Activated CD8-positive, alpha-beta T cell treated with anti-CD3 and anti-CD28 coated beads, Interleukin-2, amount 10 ng/mL, durations not matched to agents 7 days and 5 days (primary cell): ENCODE measurements at regions not wholly inside any gene's neighbourhood (a gene's known extent, or its start where the extent isn't known, plus 50 kb on each side); places are given as distances from the start of the nearest gene placed in this dataset.

Experiments used
- ATAC-seq: fragments of 150-1000 bp; cut with Tn5 transposase; one replicate; pipeline ENCODE4 v1.10.0; 2021; ENCODE audit warnings: moderate library complexity
- CTCF ChIA-PET: fragments of 350-600 bp; sonication (Branson Sonifier 250); formaldehyde crosslinking; loops from one replicate; lab custom pipeline; 2021; ENCODE audit warnings: antibody characterized with exemption; lab: Charles Lee
- POLR2A ChIA-PET: fragments of 350-600 bp; sonication (Branson Sonifier 250); formaldehyde crosslinking; loops from one replicate; lab custom pipeline; 2021; ENCODE audit warnings: antibody characterized with exemption; lab: Charles Lee
- DNase-seq: peaks from one replicate; pipeline ENCODE4 v3.0.0-alpha.2; 2020
- H3K27ac Mint-ChIP-seq: one replicate; pipeline ENCODE4 v1.8.0; 2021; ENCODE audit warnings: mild to moderate bottlenecking, mixed read lengths
- H3K27me3 Mint-ChIP-seq: one replicate; pipeline ENCODE4 v1.8.0; 2021; ENCODE audit warnings: low read depth, mixed read lengths
- H3K36me3 Mint-ChIP-seq: one replicate; pipeline ENCODE4 v1.8.0; 2021; ENCODE audit warnings: low read depth, mixed read lengths
- H3K4me1 Mint-ChIP-seq: one replicate; pipeline ENCODE4 v1.8.0; 2021; ENCODE audit warnings: low read depth, mixed read lengths
- H3K4me3 Mint-ChIP-seq: one replicate; pipeline ENCODE4 v1.8.0; 2021; ENCODE audit warnings: mild to moderate bottlenecking, mixed read lengths
- H3K9me3 Mint-ChIP-seq: one replicate; pipeline ENCODE4 v1.8.0; 2022; ENCODE audit warnings: mixed read lengths; ENCODE audit not compliant: insufficient read depth

DNA sequence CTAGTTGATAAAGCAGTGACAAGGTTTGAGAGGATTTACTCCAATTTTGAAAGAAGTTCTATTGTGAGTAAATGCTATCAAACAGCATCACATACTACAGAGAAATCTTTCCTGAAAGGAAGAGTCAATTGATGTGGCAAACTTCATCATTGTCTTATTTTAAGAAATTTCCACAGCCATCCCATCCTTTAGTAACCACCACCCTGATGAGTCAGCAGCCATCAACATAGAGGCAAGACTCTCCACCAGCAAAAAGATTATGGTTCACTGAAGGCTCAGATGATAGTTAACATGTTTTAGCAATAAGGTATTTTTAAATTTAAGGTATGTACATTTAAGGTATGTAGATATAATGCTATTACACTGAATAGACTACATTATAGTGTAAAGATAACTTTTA is 122.1 kb upstream of the ARHGAP5 start:
- ChIA-PET CTCF (no interaction called here), POLR2A (no interaction called here)
- DNase-seq (no peak), ATAC-seq (no peak)
- no peaks in the 10 kb centered on the region for H3K4me1 Mint-ChIP-seq
- H3K36me3 Mint-ChIP-seq = no peaks in the 10 kb centered on the region
- no peak overlapping the region for H3K27ac Mint-ChIP-seq
- H3K27me3 Mint-ChIP-seq = peaks cover 8% of the 10 kb centered on the region
- no peaks in the 10 kb centered on the region for H3K9me3 Mint-ChIP-seq
- no peak overlapping the region for H3K4me3 Mint-ChIP-seq

DNA sequence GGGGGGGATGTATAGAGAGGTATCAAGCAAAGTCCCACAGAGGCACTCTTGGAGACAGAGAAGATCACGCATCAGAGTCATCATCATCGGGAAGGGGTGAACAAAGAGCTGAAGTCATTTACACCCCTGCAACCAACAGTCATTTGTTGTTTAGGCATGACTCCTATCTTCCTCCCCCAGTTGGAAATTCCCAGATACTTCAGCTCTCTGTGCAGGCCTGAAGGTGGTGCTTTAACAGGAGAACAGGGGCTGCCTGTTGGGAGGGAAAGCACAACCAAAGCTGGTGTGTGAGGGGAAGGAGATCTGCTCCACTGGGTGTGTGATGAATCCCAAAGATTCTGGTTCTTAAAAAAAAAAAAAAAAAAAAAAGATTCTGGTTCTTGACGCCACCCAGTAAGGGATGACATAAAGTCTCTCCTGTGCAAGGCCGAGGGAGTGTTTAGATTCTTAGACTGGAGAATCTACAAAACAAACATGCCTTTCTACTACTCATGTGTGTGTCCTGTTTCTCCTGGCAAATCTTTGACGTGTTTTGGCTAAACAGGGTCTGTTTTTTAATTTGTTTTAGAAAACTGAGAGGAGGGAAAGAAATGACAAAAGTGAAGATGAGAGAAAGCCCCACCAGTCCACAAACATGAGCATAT is 121.0 kb upstream of the ARHGAP5 start:
- POLR2A ChIA-PET = no interaction called here
- ATAC-seq (no peak), DNase-seq (no peak)
- CTCF ChIA-PET = no interaction called here
- Mint-ChIP-seq H3K9me3 (no peaks in the 10 kb centered on the region), H3K4me1 (no peaks in the 10 kb centered on the region), H3K4me3 (no peak overlapping the region), H3K27me3 (peaks cover 8% of the 10 kb centered on the region), H3K27ac (no peak overlapping the region), H3K36me3 (no peaks in the 10 kb centered on the region)

- no peaks in the 10 kb centered on the region for H3K4me1 Mint-ChIP-seq
- no peaks in the 10 kb centered on the region for H3K9me3 Mint-ChIP-seq
- H3K4me3 Mint-ChIP-seq = no peak overlapping the region
- ATAC-seq (no peak), DNase-seq (no peak)
- H3K27ac Mint-ChIP-seq = no peak overlapping the region
- no peaks in the 10 kb centered on the region for H3K36me3 Mint-ChIP-seq
- ChIA-PET POLR2A (no interaction called here), CTCF (no interaction called here)
- peaks cover 8% of the 10 kb centered on the region for H3K27me3 Mint-ChIP-seq
These were observed 119.5 kb upstream of the ARHGAP5 start for GRCh38 chr14:31957565-31957964.

GRCh38 chr14:31960039-31960438 is 117.1 kb upstream of the ARHGAP5 start:
- no peaks in the 10 kb centered on the region for H3K4me1 Mint-ChIP-seq
- POLR2A ChIA-PET = no interaction called here
- ATAC-seq (no peak), DNase-seq (no peak)
- H3K9me3 Mint-ChIP-seq = no peaks in the 10 kb centered on the region
- H3K27me3 Mint-ChIP-seq = peaks cover 8% of the 10 kb centered on the region
- no peaks in the 10 kb centered on the region for H3K36me3 Mint-ChIP-seq
- no peak overlapping the region for H3K27ac Mint-ChIP-seq
- no peak overlapping the region for H3K4me3 Mint-ChIP-seq
- CTCF ChIA-PET = no interaction called here

DNA sequence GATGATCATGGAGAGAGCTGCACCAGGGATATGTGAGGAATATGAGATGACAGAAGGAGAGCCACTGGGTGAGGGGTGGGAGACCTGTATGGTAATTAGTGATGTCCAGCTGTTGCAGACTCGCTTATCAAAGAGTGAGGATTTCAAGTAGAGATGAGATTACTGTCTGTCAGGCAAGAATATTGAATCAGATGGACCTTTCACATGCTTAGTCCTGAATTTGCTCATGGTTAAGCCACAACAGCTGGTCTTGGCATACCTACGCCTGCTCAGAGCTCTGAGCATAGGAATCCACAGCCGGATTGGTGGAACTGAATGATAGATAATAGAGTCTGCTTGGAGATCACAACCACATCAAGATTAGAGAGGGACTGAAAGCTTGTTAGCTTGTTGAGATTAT is 115.2 kb upstream of the ARHGAP5 start:
- DNase-seq = no peak
- Mint-ChIP-seq H3K36me3 (no peaks in the 10 kb centered on the region), H3K27ac (no peak overlapping the region), H3K27me3 (no peaks in the 10 kb centered on the region), H3K9me3 (no peaks in the 10 kb centered on the region), H3K4me1 (no peaks in the 10 kb centered on the region), H3K4me3 (no peak overlapping the region)
- CTCF ChIA-PET = interaction anchor here (1.0 kb wide), 1 partner anchor 36 kb away, joined by 3 read pairs; no protein-coding TSS in a partner anchor
- POLR2A ChIA-PET = no interaction called here
- no peak for ATAC-seq

GRCh38 chr14:31962920-31963319 is 114.2 kb upstream of the ARHGAP5 start:
- CTCF ChIA-PET = no interaction called here

GRCh38 chr14:31963587-31963986 is 113.5 kb upstream of the ARHGAP5 start:
- no peaks in the 10 kb centered on the region for H3K9me3 Mint-ChIP-seq

More at GRCh38 chr14:31962920-31963319, 114.2 kb upstream of the ARHGAP5 start:
- DNase-seq (no peak), ATAC-seq (no peak)
- Mint-ChIP-seq H3K27ac (no peak overlapping the region), H3K4me1 (no peaks in the 10 kb centered on the region), H3K36me3 (no peaks in the 10 kb centered on the region), H3K4me3 (no peak overlapping the region), H3K27me3 (no peaks in the 10 kb centered on the region), H3K9me3 (no peaks in the 10 kb centered on the region)
- POLR2A ChIA-PET = no interaction called here

DNA sequence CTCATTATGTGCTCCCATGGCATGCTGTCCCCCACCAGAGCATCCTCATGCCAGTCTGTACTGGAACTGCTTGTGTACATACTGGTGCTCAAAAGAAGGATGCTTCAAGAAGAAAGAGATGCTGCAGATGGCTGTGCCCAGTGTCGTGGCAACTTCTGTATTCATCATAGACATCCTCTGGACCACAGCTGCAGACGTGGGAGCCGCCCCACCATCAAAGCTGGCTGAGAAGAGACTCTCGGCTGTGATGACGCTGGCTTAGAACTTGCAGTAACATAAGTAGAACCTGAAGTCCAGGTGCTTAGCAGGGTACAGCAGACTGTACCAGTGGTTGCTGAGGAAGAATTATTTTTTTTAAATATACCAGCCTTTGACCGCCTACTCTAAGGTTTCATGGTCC is 112.6 kb upstream of the ARHGAP5 start:
- Mint-ChIP-seq H3K27ac (no peak overlapping the region), H3K27me3 (no peaks in the 10 kb centered on the region), H3K4me3 (no peak overlapping the region), H3K4me1 (no peaks in the 10 kb centered on the region), H3K36me3 (no peaks in the 10 kb centered on the region), H3K9me3 (no peaks in the 10 kb centered on the region)
- DNase-seq (no peak), ATAC-seq (no peak)
- CTCF ChIA-PET = interaction anchor here (1.2 kb wide), 1 partner anchor 38 kb away, joined by 3 read pairs; no protein-coding TSS in a partner anchor
- POLR2A ChIA-PET = no interaction called here

More at GRCh38 chr14:31963587-31963986, 113.5 kb upstream of the ARHGAP5 start:
- H3K27me3 Mint-ChIP-seq = no peaks in the 10 kb centered on the region
- H3K4me3 Mint-ChIP-seq = no peak overlapping the region
- H3K36me3 Mint-ChIP-seq = no peaks in the 10 kb centered on the region
- ChIA-PET CTCF (interaction anchor here (1.2 kb wide), 1 partner anchor 37 kb away, joined by 3 read pairs; no protein-coding TSS in a partner anchor), POLR2A (no interaction called here)
- DNase-seq (no peak), ATAC-seq (no peak)
- H3K4me1 Mint-ChIP-seq = no peaks in the 10 kb centered on the region
- H3K27ac Mint-ChIP-seq = no peak overlapping the region

GRCh38 chr14:31965071-31965734 is 111.9 kb upstream of the ARHGAP5 start:
- CTCF ChIA-PET = no interaction called here
- DNase-seq = no peak
- POLR2A ChIA-PET = no interaction called here
- no peak overlapping the region for H3K27ac Mint-ChIP-seq
- H3K27me3 Mint-ChIP-seq = no peaks in the 10 kb centered on the region
- H3K36me3 Mint-ChIP-seq = no peaks in the 10 kb centered on the region
- H3K4me3 Mint-ChIP-seq = no peak overlapping the region
- no peaks in the 10 kb centered on the region for H3K4me1 Mint-ChIP-seq
- H3K9me3 Mint-ChIP-seq = no peaks in the 10 kb centered on the region
- ATAC-seq = no peak

DNA sequence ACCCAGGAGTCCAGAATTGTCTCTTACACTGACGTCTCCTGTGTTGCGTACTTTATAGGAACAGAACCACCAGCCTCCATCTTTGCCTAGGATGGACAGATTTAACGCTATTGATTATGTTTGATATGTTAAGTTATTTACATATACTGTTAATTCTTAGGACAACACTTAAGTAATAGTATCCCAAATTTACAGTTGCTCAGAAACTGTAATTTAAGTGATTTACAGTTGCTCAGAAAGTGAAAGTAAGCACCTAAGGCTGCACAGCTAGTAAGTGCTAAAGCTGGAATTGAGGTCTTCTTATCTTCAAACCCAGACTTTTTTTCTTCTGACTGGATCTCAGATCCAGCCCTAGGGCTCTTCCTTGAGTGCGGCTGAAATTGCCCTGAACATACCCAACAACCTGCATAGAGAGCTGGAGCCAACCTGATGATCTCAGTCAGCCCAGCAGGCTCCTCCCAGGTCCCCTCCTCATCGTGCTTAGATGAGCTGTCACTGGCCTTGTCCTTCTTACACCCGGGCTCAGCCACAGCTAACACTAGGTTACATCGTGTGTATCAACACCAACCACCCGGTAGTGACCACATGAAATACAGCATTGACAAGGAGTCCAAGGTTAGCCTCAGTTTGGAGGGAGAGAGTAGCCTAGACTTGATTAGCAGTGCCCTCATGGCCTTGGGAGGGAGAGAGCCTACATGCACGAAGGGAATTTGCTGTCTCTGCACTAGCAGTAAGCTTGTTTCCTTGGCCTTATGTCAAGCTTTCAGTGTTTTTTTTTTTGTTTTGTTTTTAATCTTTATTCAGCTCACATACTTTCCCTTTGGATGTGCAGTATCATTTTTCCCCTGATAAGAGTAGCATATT is 111.1 kb upstream of the ARHGAP5 start:
- no peaks in the 10 kb centered on the region for H3K4me1 Mint-ChIP-seq
- H3K9me3 Mint-ChIP-seq = peaks cover 6% of the 10 kb centered on the region
- no peaks in the 10 kb centered on the region for H3K27me3 Mint-ChIP-seq
- CTCF ChIA-PET = no interaction called here
- H3K4me3 Mint-ChIP-seq = no peak overlapping the region
- POLR2A ChIA-PET = no interaction called here
- H3K36me3 Mint-ChIP-seq = no peaks in the 10 kb centered on the region
- DNase-seq (no peak), ATAC-seq (peak; percentile 36)
- H3K27ac Mint-ChIP-seq = no peak overlapping the region

- ATAC-seq = no peak
- no peak overlapping the region for H3K4me3 Mint-ChIP-seq
- ChIA-PET CTCF (no interaction called here), POLR2A (no interaction called here)
- no peak for DNase-seq
- no peak overlapping the region for H3K27ac Mint-ChIP-seq
- no peaks in the 10 kb centered on the region for H3K27me3 Mint-ChIP-seq
- H3K4me1 Mint-ChIP-seq = no peaks in the 10 kb centered on the region
- no peaks in the 10 kb centered on the region for H3K36me3 Mint-ChIP-seq
- peaks cover 7% of the 10 kb centered on the region for H3K9me3 Mint-ChIP-seq
These were observed 110.0 kb upstream of the ARHGAP5 start for GRCh38 chr14:31966896-31967668.
